ENCODE measurements at regions not wholly inside any gene's neighbourhood (a gene's known extent, or its start where the extent isn't known, plus 50 kb on each side); places are given as distances from the start of the nearest gene placed in this dataset.

DNA sequence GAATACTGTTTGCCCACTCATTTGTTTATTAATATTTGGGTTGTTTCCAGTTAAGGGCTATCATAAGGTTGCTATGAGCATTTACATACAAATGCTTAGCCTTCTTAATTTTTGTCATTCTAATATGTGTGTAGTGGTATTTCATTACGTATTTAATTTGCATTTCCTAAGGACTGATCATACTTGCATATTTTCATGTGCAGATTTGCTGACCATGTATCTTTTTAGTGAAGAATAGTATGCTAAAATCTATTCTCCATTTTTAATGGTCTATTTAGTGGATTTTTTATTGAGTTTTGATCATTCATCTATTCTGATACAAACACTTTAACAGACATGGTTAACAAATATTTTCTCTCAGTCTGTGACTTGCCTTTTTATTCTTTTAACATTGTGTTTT lies 949.5 kb downstream of the RAB28 start:
- TF ChIP-seq, protein P1, sequence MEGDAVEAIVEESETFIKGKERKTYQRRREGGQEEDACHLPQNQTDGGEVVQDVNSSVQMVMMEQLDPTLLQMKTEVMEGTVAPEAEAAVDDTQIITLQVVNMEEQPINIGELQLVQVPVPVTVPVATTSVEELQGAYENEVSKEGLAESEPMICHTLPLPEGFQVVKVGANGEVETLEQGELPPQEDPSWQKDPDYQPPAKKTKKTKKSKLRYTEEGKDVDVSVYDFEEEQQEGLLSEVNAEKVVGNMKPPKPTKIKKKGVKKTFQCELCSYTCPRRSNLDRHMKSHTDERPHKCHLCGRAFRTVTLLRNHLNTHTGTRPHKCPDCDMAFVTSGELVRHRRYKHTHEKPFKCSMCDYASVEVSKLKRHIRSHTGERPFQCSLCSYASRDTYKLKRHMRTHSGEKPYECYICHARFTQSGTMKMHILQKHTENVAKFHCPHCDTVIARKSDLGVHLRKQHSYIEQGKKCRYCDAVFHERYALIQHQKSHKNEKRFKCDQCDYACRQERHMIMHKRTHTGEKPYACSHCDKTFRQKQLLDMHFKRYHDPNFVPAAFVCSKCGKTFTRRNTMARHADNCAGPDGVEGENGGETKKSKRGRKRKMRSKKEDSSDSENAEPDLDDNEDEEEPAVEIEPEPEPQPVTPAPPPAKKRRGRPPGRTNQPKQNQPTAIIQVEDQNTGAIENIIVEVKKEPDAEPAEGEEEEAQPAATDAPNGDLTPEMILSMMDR (conservative IDR thresholded peaks at IDR 0.05; ENCODE audit: low read depth, low read length) = no peak
- TF ChIP-seq EZH2 (IDR thresholded peaks at IDR 0.05; ENCODE audit: low read length, unreplicated experiment) (no peak), EZH2phosphoT487 (IDR thresholded peaks at IDR 0.05; ENCODE audit: borderline replicate concordance, low read length) (no peak)

All from PC-3 (cell line).